GM12891 (cell line): ENCODE measurements at regions not wholly inside any gene's neighbourhood (a gene's known extent, or its start where the extent isn't known, plus 50 kb on each side); places are given as distances from the start of the nearest gene placed in this dataset.

ENCODE experiments used
- POLR2A ChIP-seq: IDR thresholded peaks from 2 replicates; pipeline ENCODE4 v1.6.1; 2011; ENCODE audit warnings: low read depth, low read length, control low read depth
- POLR2AphosphoS5 ChIP-seq: IDR thresholded peaks from 2 replicates; pipeline ENCODE4 v1.6.1; 2011; ENCODE audit warnings: low read depth, low read length, control low read depth
- SPI1 ChIP-seq: IDR thresholded peaks from 2 replicates; pipeline ENCODE4 v1.6.1; 2011; ENCODE audit warnings: low read depth, low read length, control low read depth

DNA sequence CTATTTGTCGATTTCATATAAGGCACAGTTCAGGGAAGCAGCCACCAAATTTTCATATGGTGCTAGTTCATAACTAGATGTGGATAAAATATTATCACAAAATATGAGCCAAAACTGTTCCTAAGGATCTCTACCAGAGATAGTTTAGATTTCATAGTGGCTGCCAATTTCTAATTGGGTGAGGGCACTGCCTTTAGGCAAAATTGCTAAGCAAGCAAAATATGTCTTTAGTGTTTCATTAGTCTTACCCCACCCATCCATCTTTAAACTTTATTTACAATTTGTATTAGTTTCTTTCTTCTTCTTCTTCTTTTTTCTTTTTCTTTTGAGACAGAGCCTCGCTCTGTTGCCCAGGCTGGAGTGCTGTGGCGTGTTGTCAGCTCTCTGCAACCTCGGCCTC is 77.1 kb upstream of the SLC4A10 start:
- TF ChIP-seq POLR2A (no peak), POLR2AphosphoS5 (no peak), SPI1 (no peak)
